ENCODE measurements at regions not wholly inside any gene's neighbourhood (a gene's known extent, or its start where the extent isn't known, plus 50 kb on each side); places are given as distances from the start of the nearest gene placed in this dataset.

DNA sequence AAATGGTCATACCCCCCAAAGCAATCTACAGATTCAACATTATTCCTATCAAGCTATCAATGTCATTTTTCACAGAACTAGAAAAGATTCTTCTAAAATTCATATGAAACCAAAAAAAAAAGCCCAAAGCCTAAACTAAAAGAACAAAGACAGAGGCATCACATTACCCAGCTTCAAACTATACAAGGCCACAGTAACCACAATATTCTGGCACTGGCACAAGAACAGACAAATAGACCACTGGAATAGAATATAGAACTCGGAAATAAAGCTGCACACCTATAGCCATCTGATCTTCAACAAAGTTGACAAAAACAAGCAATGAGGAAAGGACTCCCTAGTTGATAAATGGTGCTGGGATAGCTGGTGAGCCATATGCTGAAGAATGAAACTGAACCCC lies 89.2 kb upstream of the PCED1B start:
- DNase-seq = no peak

DNA sequence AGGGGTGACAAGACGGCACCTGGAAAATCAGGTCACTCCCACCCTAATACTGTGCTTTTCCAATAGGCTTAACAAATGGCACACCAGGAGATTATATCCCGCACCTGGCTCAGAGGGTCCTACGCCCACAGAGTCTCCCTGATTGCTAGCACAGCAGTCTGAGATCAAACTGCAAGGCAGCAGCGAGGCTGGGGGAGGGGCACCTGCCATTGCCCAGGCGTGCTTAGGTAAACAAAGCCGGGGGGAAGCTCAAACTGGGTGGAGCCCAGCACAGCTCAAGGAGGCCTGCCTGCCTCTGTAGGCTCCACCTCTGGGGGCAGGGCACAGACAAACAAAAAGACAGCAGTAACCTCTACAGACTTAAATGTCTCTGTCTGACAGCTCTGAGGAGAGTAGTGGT lies 87.4 kb upstream of the PCED1B start:
- peak; percentile 43 to 48 for DNase-seq

GRCh38 chr12:46998811-46999368 lies 80.5 kb upstream of the PCED1B start:
- no peak for DNase-seq

GRCh38 chr12:47004634-47005033 lies 74.8 kb upstream of the PCED1B start:
- DNase-seq = no peak

GRCh38 chr12:47007048-47007447 lies 72.4 kb upstream of the PCED1B start:
- DNase-seq = no peak

DNA sequence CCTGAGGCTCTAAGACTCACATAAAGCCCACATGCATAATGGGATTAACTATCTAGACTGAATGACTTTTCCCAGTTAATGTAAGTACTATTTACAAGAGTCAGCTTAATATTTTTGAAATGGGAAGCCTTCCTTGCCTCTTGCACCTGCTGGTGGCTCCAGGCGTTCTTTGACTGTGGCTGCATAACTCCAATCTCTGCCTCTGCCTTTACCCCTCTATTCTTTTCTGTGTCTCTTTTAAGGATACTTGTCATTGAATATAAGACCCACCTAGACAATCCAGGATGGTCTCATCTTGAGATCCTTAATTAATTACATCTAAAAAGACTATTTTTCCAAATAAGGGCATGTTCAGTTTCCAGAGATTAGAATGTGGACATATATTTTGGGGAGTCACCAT lies 66.9 kb upstream of the PCED1B start:
- DNase-seq = no peak

GRCh38 chr12:47014474-47014873 lies 64.9 kb upstream of the PCED1B start:
- DNase-seq = no peak

- DNase-seq = no peak
These were observed 64.0 kb upstream of the PCED1B start for GRCh38 chr12:47015381-47015780.

DNA sequence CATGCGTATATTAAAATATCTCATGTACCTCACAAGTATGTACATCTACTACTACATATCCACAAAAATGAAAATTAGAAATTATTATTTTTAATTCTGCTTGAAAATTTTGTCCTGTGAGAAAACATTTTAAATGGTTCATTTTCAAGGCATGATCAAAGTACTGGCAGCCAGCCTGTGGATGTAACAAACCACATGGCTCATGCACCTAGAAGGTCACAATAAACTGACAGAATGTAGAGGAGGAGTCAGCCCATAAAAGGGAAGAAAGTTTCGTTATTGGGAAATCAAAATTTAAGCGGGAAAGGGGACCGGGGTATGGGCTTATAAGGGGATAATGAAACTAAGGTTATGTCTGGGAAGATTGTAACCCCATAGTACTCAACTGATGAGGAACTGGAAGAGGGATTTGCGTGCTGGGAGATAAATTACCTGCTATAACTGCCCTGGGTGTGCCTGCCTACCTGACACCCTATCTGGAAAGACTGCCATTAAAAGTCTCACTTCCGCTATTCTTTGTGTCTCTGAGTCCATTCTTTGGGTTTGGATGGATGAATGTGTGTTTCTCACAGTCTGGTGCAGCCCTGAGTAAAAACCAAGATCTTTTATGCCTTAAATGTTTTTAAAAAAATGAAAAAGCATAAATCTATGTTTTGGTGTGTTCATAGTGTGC lies 62.2 kb upstream of the PCED1B start:
- no peak for DNase-seq

DNA sequence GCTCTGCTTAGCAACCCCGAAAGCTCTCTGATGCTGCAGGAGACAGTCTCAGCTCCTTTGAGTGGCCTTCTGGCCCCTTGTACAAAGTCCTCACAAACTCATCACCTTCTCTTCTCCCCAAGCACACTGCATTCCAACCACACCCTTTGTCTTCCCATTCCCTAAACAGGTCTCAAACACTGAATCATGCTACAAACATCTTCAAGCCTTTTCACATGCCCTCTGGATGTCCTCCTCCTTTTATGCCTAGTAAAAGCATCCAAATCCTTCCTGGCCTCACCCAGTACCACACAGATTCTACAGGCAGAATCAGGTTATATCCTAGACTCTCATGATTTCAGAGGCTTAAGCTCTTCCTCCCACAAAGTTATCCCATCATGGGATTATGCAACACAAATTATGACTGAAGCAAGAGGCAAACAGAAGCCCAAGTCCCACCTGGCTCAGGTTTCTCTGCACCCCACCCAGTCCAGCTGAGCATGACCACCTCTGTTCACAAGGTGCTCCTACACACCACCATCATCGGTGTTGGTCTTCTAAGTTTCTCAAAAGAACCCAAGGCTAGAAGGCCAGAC lies 61.4 kb upstream of the PCED1B start:
- DNase-seq = no peak

DNA sequence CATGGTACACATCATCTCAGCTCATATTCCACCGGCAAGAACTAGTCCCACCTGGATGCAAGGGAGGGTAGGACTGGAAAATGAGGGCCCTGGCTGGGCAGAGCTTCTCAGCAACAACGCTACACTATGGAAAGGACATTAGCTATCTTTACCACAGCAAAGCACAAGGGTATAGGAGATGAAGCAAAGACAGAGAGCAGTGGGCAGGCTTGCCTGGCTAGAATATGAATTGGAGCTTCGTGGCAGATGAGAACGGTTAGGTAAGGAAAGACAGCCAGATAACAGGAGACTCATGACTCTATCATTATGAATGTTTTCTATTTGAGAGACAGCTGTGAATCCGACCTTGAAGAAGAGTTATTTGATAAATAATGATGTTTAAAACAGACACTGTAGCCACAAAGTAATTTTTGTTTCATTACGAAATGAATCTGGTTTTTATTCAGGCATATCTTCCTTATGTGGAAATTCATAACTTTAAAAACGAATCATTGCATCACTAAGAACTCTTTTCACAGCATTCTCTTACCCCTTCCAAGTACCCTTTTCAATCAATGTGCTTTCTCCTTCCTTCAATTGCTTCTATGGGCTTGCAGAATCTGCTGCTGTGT lies 59.1 kb upstream of the PCED1B start:
- no peak for DNase-seq

GRCh38 chr12:47021298-47021697 lies 58.1 kb upstream of the PCED1B start:
- DNase-seq = peak; percentile 51 to 55

- DNase-seq = no peak
These were observed 57.1 kb upstream of the PCED1B start for GRCh38 chr12:47022296-47022695.

GRCh38 chr12:47023311-47023710 lies 56.1 kb upstream of the PCED1B start:
- DNase-seq = no peak

- DNase-seq = no peak
These were observed 55.5 kb upstream of the PCED1B start for GRCh38 chr12:47023953-47024352.

- no peak for DNase-seq
These were observed 55.0 kb upstream of the PCED1B start for GRCh38 chr12:47024463-47024862.

GRCh38 chr12:47025349-47025748 lies 54.1 kb upstream of the PCED1B start:
- DNase-seq = no peak

- no peak for DNase-seq
These were observed 53.6 kb upstream of the PCED1B start for GRCh38 chr12:47025798-47026197.

- no peak for DNase-seq
These were observed 53.1 kb upstream of the PCED1B start for GRCh38 chr12:47026291-47026690.

Measured in SHP77 (cell line).